HepG2 (cell line): ENCODE measurements at regions not wholly inside any gene's neighbourhood (a gene's known extent, or its start where the extent isn't known, plus 50 kb on each side); places are given as distances from the start of the nearest gene placed in this dataset.

Experiments
- ATAC-seq: fragments of 200-7000 bp; cut with Tn5 transposase; 3 replicates; pipeline ENCODE4 v1.9.1; 2020; ENCODE audit warnings: mild to moderate bottlenecking, moderate library complexity
- BruUV-seq: library from RNA; stranded (reverse); fragments of 400-500 nt; replicated peaks from 2 replicates; lab custom pipeline; 2021; lab: Mats Ljungman, UMichigan
- CTCF ChIA-PET: fragments of 300-600 bp; formaldehyde crosslinking; extraction: SDS; loops from one replicate; lab custom pipeline; 2021; ENCODE audit warnings: low total read pairs, inconsistent platforms, low intra/inter-chr PET ratio; lab: Yijun Ruan, JAX
- POLR2A ChIA-PET: fragments of 350-600 bp; sonication (Branson Sonifier 250); formaldehyde crosslinking; loops from one replicate; lab custom pipeline; 2020; ENCODE audit warnings: antibody characterized with exemption, inconsistent platforms; lab: Yijun Ruan, JAX
- DNase-seq: peaks from one replicate; pipeline ENCODE4 v3.0.0-alpha.2; 2015; ENCODE audit warnings: low spot score
- FAIRE-seq: peaks from 3 replicates; lab custom pipeline; 2011; peaks lifted over from hg19 to GRCh38; lab: Jason Lieb, UNC
- H2AFZ ChIP-seq: one replicate; pipeline ENCODE4 v1.6.1; 2011; ENCODE audit warnings: low read length, inconsistent platforms
- H3K27ac ChIP-seq: fragments of 300-600 bp; 3 replicates; pipeline ENCODE4 v1.8.0; 2011; ENCODE audit warnings: mixed run types, mild to moderate bottlenecking, mixed read lengths, low read length, inconsistent platforms; ENCODE audit not compliant: insufficient read depth; ENCODE audit errors: extremely low read length
- H3K27me3 ChIP-seq, 2 experiments: fragments of 200-600 bp in 1 of 2; 2 replicates in 1 of 2; 3 replicates in 1 of 2; pipeline versions ENCODE4 v1.6.0 to v1.8.0; 2011; ENCODE audit warnings: low read length in 2 of 2, mild to moderate bottlenecking in 2 of 2, moderate library complexity in 2 of 2, inconsistent platforms in 1 of 2; ENCODE audit not compliant: insufficient read depth in 2 of 2, control insufficient read depth in 1 of 2
- H3K36me3 ChIP-seq, 2 experiments: fragments of 200-600 bp in 1 of 2; replicated peaks in 1 of 2; 2 replicates in 1 of 2; 3 replicates in 1 of 2; pipeline versions ENCODE4 v1.5.1 to v1.8.0; 2011; ENCODE audit warnings: low read length in 2 of 2, inconsistent platforms in 1 of 2; ENCODE audit not compliant: insufficient read depth in 2 of 2, control insufficient read depth in 1 of 2
- H3K4me1 ChIP-seq: 2 replicates; pipeline ENCODE4 v1.5.1; 2012; ENCODE audit warnings: low read length, inconsistent platforms; ENCODE audit not compliant: insufficient read depth
- H3K4me2 ChIP-seq: 2 replicates; pipeline ENCODE4 v1.6.0; 2011; ENCODE audit warnings: low read depth, low read length, inconsistent platforms
- H3K4me3 ChIP-seq, 3 experiments: fragments of 200-600 bp in 1 of 3; sonication (generic), shearing (Covaris generic) in 1 of 3; replicated peaks in 1 of 3; 2 replicates each; pipeline ENCODE4 v1.5.1; 2011 to 2016; ENCODE audit warnings: low read length in 3 of 3, inconsistent platforms in 2 of 3, low read depth in 2 of 3, mild to moderate bottlenecking in 2 of 3, control low read depth in 1 of 3, mixed read lengths in 1 of 3; ENCODE audit not compliant: insufficient read depth in 1 of 3
- H3K79me2 ChIP-seq: one replicate; pipeline ENCODE4 v1.6.1; 2011; ENCODE audit warnings: low read length, inconsistent platforms; ENCODE audit not compliant: insufficient read depth
- H3K9ac ChIP-seq: 2 replicates; pipeline ENCODE4 v1.6.0; 2011; ENCODE audit warnings: mild to moderate bottlenecking, low read depth, low read length, inconsistent platforms; ENCODE audit not compliant: insufficient read depth
- H3K9me3 ChIP-seq: 2 replicates; pipeline ENCODE4 v1.5.1; 2012; ENCODE audit warnings: mild to moderate bottlenecking, low read length
- H4K20me1 ChIP-seq: 2 replicates; pipeline ENCODE4 v1.6.0; 2011; ENCODE audit warnings: inconsistent platforms, mild to moderate bottlenecking, low read length, moderate library complexity; ENCODE audit not compliant: insufficient read depth
- CBX2 ChIP-seq, 2 experiments: fragments of 200-600 bp in 1 of 2; sonication (generic); formaldehyde crosslinking in 1 of 2; IDR thresholded peaks; 2 replicates each; pipeline versions ENCODE4 v1.7.0 to v1.8.1; 2018 to 2022; ENCODE audit warnings: low read depth in 2 of 2, low read length in 1 of 2, mild to moderate bottlenecking in 1 of 2, missing genetic modification reagents in 1 of 2
- CHD2 ChIP-seq: IDR thresholded peaks from 2 replicates; pipeline ENCODE4 v1.6.1; 2011; ENCODE audit warnings: low read depth, low read length, improper control_type of control experiment
- DNMT1 ChIP-seq: sonication (generic); formaldehyde crosslinking; IDR thresholded peaks from 2 replicates; pipeline ENCODE4 v1.5.1; 2020; ENCODE audit warnings: mild to moderate bottlenecking, missing genetic modification reagents
- ELF4 ChIP-seq: sonication (generic); formaldehyde crosslinking; IDR thresholded peaks from 2 replicates; pipeline ENCODE4 v1.5.0; 2020; ENCODE audit warnings: missing genetic modification reagents, mild to moderate bottlenecking, moderate library complexity, borderline replicate concordance
- HCFC1 ChIP-seq: fragments of 150-350 bp; IDR thresholded peaks from 2 replicates; pipeline ENCODE4 v1.6.1; 2014; ENCODE audit warnings: low read depth, low read length
- HNRNPUL1 ChIP-seq: fragments of 200-400 bp; formaldehyde crosslinking; IDR thresholded peaks from 2 replicates; pipeline ENCODE4 v1.6.1; 2017; ENCODE audit warnings: low read depth, mild to moderate bottlenecking, low read length, moderate library complexity
- NFKB2 ChIP-seq: sonication (generic); formaldehyde crosslinking; IDR thresholded peaks from 2 replicates; pipeline ENCODE4 v1.4.0; 2020; ENCODE audit warnings: missing genetic modification reagents, borderline replicate concordance
- PHF20 ChIP-seq: sonication (generic); formaldehyde crosslinking; IDR thresholded peaks from 2 replicates; pipeline ENCODE4 v1.5.0; 2020; ENCODE audit warnings: mild to moderate bottlenecking, missing genetic modification reagents
- SMAD3 ChIP-seq: sonication (generic); formaldehyde crosslinking; IDR thresholded peaks from 2 replicates; pipeline ENCODE4 v1.4.0; 2020; ENCODE audit warnings: missing genetic modification reagents
- SNAI1 ChIP-seq: sonication (generic); formaldehyde crosslinking; IDR thresholded peaks from 2 replicates; pipeline ENCODE4 v1.5.0; 2020; ENCODE audit warnings: mild to moderate bottlenecking, missing genetic modification reagents, borderline replicate concordance
- SOX6 ChIP-seq, 2 experiments: fragments of 450-650 bp in 1 of 2; sonication (generic) in 1 of 2; formaldehyde crosslinking in 1 of 2; IDR thresholded peaks; 2 replicates each; pipeline versions ENCODE4 v1.4.0 to v1.6.1; 2017 to 2020; ENCODE audit warnings: antibody characterized with exemption in 1 of 2, mild to moderate bottlenecking in 1 of 2, missing genetic modification reagents in 1 of 2
- TP53 ChIP-seq: sonication (generic); formaldehyde crosslinking; conservative IDR thresholded peaks from 2 replicates; pipeline ENCODE4 v1.4.0; 2020; ENCODE audit warnings: missing genetic modification reagents
- XBP1 ChIP-seq: sonication (generic); formaldehyde crosslinking; IDR thresholded peaks from 2 replicates; pipeline ENCODE4 v1.5.0; 2020; ENCODE audit warnings: missing genetic modification reagents
- YY1 ChIP-seq: IDR thresholded peaks from 2 replicates; pipeline ENCODE4 v1.6.1; 2011; ENCODE audit warnings: low read length, low read depth, moderate library complexity, mild to moderate bottlenecking; ENCODE audit not compliant: insufficient read depth, insufficient replicate concordance
- ZNF383 ChIP-seq: sonication (generic); formaldehyde crosslinking; IDR thresholded peaks from 2 replicates; pipeline ENCODE4 v1.4.0; 2020; ENCODE audit warnings: missing genetic modification reagents, mild to moderate bottlenecking, borderline replicate concordance
- ZNF670 ChIP-seq: sonication (generic); formaldehyde crosslinking; IDR thresholded peaks from 2 replicates; pipeline ENCODE4 v1.8.0; 2022; ENCODE audit warnings: mild to moderate bottlenecking, missing genetic modification reagents, borderline replicate concordance
- ZNF674 ChIP-seq: sonication (generic); formaldehyde crosslinking; IDR thresholded peaks from 2 replicates; pipeline ENCODE4 v1.5.0; 2020; ENCODE audit warnings: low read depth, mild to moderate bottlenecking, missing genetic modification reagents
- ZNF776 ChIP-seq: sonication (generic); formaldehyde crosslinking; IDR thresholded peaks from 2 replicates; pipeline ENCODE4 v1.4.0; 2020; ENCODE audit warnings: mild to moderate bottlenecking, missing genetic modification reagents
- WGBS: methylation state at CpG from one replicate; pipeline ENCODE4 v1.1.6; 2017; ENCODE audit warnings: low lambda C conversion rate; 5-methylcytosine and 5-hydroxymethylcytosine counted together
- in situ Hi-C: cut with HindIII; loops from 2 replicates; pipeline ENCODE4 v1.10.0; 2017; ENCODE audit warnings: low pct_unique_long_range_greater_than_20kb; ENCODE audit not compliant: extremely low pct_ligation_motif_present
- intact Hi-C: fragments of 100-400 bp; cut with micrococcal nuclease; formaldehyde crosslinking; loops from one replicate; pipeline ENCODE4 v1.10.0; 2022; ENCODE audit not compliant: unreplicated experiment
- TF ChIP-seq, protein P1 (sequence below): sonication (generic); formaldehyde crosslinking; IDR thresholded peaks from 2 replicates; pipeline ENCODE4 v1.4.0; 2020; ENCODE audit warnings: missing genetic modification reagents
- TF ChIP-seq, protein P2 (sequence below): sonication (generic); formaldehyde crosslinking; IDR thresholded peaks from 2 replicates; pipeline ENCODE4 v1.8.0; 2022; ENCODE audit warnings: mild to moderate bottlenecking, missing genetic modification reagents, moderate library complexity

DNA sequence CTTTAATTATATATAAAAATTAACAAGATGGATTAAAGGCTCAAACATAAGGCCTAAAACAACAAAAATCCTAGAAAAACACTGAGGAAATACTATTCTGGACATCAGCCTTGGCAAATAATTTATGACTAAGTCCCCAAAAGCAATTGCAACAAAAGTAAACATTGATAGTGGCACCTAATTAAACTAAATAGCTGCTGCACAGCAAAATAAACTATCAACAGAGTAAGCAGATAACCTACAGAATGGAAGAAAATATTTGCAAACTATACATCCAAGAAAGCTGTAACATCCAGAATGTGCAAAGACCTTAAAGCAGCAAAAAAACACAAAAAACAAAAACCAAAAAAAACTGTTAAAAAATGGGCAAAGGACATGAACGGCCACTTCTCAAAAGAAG is 384.0 kb upstream of the SEMA3D start:
- H4K20me1 ChIP-seq = no peaks in the 10 kb centered on the region
- TF ChIP-seq ELF4 (CRISPR knock-in tag) (no peak), CBX2 (IDR thresholded peaks at IDR 0.05; ENCODE audit: low read depth, low read length) (no peak), CBX2 (CRISPR knock-in tag; IDR thresholded peaks at IDR 0.05; ENCODE audit: low read depth) (no peak), ZNF670 (no peak), DNMT1 (CRISPR knock-in tag) (no peak), TP53 (CRISPR knock-in tag) (no peak), SOX6 (IDR thresholded peaks at IDR 0.05) (no peak), SOX6 (CRISPR knock-in tag; IDR thresholded peaks at IDR 0.05) (no peak), ZNF776 (CRISPR knock-in tag) (no peak), SMAD3 (CRISPR knock-in tag) (no peak), SNAI1 (CRISPR knock-in tag) (no peak), HCFC1 (no peak), CHD2 (no peak), YY1 (no peak), HNRNPUL1 (no peak), XBP1 (no peak), PHF20 (CRISPR knock-in tag) (no peak), ZNF674 (no peak), NFKB2 (CRISPR knock-in tag) (no peak), ZNF383 (CRISPR knock-in tag) (no peak)
- TF ChIP-seq, protein P1, sequence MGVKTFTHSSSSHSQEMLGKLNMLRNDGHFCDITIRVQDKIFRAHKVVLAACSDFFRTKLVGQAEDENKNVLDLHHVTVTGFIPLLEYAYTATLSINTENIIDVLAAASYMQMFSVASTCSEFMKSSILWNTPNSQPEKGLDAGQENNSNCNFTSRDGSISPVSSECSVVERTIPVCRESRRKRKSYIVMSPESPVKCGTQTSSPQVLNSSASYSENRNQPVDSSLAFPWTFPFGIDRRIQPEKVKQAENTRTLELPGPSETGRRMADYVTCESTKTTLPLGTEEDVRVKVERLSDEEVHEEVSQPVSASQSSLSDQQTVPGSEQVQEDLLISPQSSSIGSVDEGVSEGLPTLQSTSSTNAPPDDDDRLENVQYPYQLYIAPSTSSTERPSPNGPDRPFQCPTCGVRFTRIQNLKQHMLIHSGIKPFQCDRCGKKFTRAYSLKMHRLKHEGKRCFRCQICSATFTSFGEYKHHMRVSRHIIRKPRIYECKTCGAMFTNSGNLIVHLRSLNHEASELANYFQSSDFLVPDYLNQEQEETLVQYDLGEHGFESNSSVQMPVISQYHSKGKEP (CRISPR knock-in tag) = no peak
- TF ChIP-seq, protein P2, sequence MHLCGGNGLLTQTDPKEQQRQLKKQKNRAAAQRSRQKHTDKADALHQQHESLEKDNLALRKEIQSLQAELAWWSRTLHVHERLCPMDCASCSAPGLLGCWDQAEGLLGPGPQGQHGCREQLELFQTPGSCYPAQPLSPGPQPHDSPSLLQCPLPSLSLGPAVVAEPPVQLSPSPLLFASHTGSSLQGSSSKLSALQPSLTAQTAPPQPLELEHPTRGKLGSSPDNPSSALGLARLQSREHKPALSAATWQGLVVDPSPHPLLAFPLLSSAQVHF (CRISPR knock-in tag) = no peak
- intact Hi-C loops (no loop called here), in situ Hi-C loops (no loop called here)
- ChIA-PET CTCF (no interaction called here), POLR2A (no interaction called here)
- no peaks in the 10 kb centered on the region for H3K9me3 ChIP-seq
- H3K4me2 ChIP-seq = no peak overlapping the region
- no peaks in the 10 kb centered on the region for H3K4me1 ChIP-seq
- H3K36me3 ChIP-seq = no peaks in the 10 kb centered on the region
- H2AFZ ChIP-seq = no peak overlapping the region
- FAIRE-seq = no peak
- no peak for DNase-seq
- 3% methylated on average over 1 of the region's 1 CpG for WGBS
- no peak for ATAC-seq
- BruUV-seq = no TSS peak
- no peak overlapping the region for H3K27ac ChIP-seq
- H3K79me2 ChIP-seq = no peaks in the 10 kb centered on the region
- no peaks in the 10 kb centered on the region for H3K27me3 ChIP-seq
- H3K9ac ChIP-seq = no peak overlapping the region
- H3K4me3 ChIP-seq = no peak overlapping the region
